GM19328 (cell line): ENCODE measurements at regions not wholly inside any gene's neighbourhood (a gene's known extent, or its start where the extent isn't known, plus 50 kb on each side); places are given as distances from the start of the nearest gene placed in this dataset.
"Not testable (repeated sequence)": the region's sequence is repeated elsewhere in the genome, so short reads cannot be mapped to it uniquely, and the experiment has no call there.

Experiments used
- ATAC-seq: cut with Tn5 transposase; IDR thresholded peaks from one replicate; pipeline ENCODE4 v1.9.1; 2021; ENCODE audit warnings: mild to moderate bottlenecking, moderate library complexity; ENCODE audit not compliant: unreplicated experiment

DNA sequence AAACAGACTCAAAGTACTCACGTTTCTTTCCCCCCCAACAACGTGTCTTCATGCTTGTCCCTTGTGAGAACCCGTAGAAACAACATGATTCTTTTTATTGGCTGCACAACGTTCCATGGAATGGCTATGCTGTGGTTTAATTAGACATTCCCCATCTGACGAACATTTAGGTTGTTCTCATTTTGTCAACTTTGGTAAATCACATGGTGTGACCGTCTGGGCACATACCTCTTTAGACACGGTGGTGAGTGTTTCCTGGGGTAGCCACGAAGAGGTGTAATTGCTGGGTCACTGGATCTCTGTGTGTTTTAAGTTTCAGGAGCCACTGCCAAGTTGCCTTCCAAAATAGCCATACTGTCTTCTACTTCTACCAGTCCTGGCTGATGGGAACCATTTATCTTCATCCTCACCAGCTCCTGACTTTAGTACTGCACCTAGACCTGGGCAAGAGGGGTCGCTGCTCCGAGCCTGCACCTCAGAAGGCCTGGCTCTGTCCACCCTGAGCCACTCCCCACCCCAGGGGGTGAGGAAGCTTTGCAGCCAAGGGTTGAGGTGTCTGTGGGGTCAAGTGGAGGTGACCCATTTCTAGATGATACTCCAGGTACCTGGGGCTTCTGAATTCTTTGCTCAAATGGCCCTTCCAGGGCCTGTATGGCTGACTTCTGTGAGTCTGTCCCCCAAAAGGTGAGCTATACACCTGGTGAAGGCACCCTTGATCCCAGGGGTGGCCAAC lies 84.7 kb downstream of the IRX5 start:
- no peak for ATAC-seq

DNA sequence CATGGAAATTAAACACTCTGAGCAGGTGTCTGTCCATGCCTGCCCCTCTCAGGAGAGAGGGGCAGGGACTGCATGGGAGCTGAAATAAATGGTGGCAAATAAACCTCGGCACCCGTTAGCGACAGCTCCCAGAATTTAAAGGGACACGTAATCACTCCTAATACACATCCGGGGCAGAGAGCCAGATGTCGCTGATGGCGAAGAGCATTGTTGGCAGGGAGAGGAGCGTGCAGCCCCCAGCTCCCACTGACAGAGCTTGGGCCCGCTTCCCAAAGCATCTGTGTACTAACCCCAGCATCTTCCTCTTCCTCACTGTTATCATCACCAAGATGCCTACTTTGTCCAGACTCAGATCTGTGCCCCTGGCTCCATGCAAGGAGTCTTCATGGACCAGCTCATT lies 85.8 kb downstream of the IRX5 start:
- no peak for ATAC-seq

DNA sequence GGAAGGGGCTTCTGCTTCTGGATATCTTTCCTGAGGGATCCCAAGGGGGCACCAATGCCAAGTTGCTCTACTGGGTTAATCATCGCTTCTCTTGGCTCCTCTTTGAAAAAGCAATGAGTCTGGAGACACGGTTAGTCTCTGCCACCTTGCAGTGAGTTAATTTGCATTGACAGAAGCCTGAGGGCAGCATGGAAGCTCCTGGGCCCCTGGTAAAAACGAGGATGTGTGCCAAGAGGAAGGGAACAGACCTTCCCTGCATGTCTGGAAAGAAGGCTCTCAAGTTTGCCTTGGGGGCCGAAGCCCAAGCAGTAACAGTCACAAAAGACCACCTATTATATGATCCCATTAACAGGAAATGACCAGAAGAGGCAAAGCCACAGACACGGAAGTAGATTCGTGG lies 86.7 kb downstream of the IRX5 start:
- ATAC-seq = no peak

DNA sequence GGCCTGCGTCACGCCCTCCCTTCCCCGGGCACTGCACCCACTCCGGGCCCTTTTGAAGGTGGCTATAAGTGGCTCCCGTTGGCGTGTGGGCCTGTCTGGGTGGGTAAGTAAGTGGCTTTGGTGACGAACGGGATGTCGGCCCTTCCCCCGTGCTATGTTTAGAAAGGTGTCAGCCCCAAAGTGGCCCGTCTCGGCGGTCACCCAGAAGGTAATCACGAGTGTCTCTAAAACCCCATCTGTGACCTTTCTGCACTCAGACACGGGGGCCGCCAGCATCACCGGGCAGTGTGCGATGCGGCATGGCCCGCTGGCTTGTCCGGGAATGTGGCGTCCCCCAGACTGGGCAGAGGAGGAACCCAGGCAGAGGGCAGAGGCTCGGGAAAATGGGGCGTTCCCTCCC lies 88.2 kb downstream of the IRX5 start:
- no peak for ATAC-seq

DNA sequence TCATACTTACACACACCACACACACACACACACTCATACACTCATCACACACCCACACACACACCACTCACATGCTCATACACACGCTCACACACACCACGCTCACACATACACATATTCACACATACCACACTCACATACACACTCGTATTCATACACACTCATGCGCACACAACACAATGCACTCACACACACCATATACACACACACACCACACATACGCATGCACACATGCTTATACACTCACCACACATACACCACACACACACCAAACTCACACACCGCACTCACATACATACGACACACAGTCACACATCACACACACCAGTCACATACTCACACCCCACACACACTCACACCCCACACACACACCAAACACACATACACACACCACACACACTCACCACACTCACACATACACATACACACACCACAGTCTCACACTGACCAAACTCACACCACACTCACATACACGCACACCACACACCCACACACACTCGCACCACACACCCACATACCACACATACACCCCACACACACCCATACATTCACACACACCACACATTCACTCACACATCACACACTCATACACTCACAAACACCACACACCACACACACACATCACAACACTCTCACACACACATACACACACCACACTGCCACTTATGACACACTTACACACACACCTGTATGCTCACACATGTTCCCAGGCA lies 88.9 kb downstream of the IRX5 start:
- ATAC-seq = no peak

DNA sequence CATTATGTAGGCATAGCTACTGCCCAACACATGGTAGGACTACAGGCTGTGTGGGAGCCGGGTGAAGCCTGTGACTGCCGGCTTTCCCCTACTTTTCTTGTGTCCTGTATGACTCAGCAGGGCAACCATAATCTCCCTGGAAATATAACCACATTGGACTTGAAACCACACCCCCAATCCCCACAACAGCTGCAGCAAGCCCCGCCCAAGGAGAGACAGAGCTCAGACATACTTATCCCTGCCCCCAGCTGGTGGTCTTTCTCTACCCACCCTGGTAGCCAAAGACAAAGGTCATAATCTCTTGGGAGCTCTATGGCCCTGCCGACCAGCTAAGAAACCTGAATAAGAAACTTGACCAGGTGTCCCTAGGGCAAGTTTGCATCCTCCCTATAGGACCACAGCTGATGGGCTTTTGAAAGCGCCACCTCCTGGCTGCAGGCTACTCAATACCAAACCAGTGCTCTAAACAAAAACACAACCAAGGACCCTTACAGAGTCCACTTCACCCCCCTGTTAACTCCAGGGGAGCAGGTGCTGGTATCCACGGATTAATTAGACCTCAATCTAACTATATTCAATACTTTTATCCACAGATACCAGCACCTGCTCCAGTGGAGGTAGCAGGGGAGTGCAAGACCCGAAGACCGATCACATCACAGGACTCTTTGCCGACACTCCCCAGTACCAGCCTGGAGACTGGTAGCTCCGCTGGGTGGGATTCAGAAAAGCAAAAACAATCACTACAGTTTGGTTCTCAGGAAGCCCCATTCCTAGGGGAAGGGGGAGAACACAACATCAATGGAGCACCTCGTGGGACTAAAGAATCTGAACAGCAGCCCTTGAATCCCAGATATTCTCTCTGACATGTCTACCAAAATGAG lies 91.2 kb downstream of the IRX5 start:
- no peak for ATAC-seq

DNA sequence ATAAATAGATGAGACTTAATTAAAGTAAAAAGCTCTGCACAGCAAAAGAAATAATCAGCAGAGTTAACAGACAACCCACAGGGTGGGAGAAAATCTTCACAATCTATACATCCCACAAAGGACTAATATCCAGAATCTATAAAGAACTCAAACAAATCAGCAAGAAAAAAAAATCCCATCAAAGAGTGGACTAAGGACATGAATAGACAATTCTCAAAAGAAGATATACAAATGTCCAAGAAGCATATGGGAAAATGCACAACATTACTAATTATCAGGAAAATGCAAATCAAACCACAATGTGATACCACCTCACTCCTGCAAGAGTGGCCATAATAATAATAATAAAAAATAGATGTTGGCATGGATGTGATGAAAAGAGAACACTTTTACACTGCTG lies 96.6 kb downstream of the IRX5 start:
- ATAC-seq = not testable (repeated sequence)

DNA sequence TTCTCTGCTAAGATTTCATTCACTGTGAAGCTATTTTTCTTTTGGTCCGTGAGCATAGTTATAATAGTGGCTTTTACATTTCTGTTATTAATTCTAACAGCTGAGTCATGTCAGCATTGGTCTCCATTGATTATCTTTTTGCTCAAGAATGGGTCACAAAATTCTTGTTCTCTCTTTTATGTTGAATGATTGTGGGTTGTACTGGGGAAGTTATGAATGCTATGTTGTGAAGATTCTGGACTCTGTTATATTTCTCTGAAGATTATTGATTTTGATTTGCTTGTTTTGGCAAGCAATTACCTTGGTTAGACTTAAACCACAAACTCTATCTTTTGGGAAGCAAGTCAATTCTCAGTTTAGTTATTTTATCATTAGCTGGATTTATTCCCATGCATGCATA lies 98.8 kb downstream of the IRX5 start:
- ATAC-seq = no peak

DNA sequence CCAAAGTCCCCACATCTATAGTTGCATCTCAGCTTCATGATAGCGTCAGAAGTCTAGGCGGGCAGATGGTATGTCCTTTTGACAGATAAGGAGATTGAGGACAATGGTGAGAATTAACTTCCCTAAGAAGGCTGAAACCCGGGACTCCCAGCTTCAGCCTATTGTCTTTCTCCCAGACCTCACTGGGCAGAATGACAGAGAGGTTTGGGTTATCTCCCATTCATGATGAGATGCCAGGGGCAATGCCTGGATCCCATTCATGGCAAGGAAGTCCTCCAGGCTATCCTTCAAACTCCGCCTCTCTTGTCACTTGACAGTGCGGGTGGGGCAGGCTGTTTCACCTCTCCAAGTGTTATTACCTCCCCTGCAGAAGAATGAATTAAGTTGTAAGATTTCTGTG lies 100.3 kb downstream of the IRX5 start:
- no peak for ATAC-seq

DNA sequence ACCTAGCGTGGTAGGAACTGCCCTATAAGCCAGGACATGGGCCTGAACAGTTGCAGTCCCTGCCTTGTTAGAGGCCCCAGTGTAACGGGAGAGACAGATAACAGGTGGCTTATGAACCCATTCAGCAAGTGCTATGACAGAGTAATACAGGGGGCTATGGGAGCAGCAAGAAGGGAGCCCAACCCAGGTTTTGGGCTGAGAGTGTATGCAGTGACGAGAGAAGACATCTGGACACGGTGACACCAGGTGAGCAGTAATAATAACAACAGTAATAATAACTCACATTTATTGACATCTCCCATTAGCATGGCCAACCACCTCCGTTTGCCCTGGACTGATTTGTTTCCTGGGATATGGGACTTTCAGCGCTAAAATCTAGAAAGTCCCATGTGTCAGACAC lies 100.8 kb downstream of the IRX5 start:
- ATAC-seq = no peak

DNA sequence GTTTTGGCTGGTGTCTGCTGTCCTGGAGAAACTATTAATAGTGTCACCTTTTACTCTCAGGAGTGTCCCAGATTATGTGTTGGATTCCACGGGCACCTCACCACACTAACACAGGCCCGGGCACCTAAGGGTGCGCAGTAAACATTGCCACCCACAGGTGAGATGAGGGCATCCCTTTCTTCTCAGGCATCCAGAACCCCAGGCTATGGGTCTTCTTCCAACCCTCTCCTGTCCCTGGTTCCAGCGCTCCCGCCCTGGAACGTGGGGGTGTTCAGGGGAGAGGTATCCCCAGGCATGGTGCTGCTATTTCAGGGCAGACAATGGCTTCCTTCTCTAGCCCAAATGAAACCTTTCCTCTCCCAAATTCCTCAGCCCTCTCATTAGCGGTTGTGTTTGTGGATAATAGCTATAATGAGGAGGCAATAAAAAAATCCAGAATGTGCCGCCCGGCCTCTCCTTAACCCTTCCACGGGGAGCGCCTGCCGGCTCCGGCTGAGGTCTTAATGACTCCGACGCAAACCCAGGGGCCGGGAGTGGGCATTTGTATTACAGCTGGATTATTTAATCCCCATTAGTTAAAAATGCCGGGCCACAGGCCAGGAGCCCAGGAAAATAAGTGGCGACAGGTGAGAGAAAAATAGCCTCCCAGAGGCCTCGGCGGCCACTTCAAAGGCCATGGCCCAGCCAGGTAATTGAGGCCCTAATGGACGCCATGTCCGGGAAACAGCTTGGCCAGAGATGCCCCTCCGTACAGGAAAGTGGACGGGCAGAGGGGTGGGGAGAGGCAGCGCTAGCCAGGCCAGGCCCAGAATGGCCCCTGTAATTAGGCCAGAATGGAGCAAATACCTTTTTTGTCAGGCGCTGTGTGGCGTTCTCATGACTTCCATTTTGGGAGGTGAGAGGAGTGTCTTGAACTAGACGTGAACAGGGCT lies 102.8 kb downstream of the IRX5 start:
- no peak for ATAC-seq

DNA sequence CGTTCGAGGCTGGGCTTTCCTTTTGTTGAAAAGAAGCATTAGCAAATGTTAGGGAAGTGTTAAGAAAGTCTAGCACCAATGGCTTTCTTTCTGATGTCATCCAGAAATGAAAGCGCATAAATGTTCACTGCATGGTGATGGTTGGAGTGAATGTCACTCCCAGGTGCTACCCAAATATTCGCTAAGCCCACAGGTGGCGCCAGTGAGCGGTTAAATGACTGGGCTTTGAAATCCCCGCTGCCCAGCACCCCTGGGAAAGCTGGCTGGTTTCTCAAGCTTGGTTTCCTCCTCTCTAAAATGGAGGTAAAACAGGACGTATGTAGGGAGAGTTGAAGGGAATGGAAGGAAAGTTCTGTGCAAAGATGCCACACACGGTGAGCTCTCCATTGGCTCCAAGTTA lies 104.4 kb downstream of the IRX5 start:
- no peak for ATAC-seq

DNA sequence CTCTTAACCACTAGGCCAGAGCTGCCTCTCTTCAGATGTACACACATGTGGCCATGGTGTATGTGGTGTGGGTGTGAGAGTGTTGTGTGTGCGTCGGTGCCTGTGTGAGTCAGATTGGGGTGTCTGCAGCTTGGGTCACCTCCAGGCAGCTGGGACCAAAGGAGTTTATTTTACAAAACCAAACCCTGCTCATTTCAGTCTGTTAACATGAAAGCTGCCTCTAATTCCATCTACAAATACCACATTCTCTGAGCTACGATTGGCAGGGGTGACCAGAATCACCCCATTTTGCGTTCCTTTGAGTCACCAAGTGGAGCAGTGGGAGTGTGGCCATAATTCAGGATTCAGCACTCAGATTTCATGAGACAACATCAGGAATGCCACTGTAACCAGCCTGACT lies 105.3 kb downstream of the IRX5 start:
- no peak for ATAC-seq

DNA sequence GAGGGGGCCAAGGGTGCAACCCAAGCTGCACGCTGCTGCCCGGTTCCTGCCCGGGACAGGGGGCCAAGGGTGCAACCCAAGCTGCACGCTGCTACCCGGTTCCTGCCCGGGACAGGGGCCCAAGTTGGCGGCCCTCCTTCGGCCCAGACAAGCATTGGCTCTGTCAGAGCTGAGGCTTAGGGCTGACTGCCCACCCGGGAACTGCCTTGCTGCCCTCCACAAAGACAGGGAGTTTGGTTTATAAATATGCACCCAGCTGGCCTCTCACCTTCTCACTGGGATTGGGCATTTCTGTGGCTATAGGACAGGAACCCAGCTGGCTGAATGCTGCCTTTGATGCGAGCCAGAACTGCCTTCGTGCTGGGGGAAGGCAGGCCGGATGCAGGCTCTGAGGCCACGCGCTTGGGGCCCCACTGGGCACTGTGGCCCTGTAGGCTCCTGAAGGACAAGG lies 105.7 kb downstream of the IRX5 start:
- no peak for ATAC-seq

DNA sequence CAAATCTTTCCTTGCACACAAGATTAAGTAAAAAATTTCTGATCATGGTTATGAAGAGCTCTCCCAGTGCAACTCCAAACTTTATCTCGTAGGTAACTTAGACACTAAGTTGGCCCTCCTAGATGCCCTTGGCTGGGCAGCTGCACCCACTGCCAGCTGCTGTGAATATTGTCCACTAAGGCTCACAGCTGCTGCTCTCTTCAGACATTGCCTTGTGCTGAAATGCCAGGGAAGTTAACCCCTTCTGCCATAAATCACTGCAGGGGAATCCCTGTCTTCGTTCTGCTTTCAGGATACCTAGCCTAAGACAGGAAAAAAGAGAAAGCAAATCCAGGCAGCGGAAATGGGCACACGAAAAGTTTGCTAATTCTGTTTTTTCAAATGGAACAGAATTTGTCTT lies 106.4 kb downstream of the IRX5 start:
- ATAC-seq = no peak

DNA sequence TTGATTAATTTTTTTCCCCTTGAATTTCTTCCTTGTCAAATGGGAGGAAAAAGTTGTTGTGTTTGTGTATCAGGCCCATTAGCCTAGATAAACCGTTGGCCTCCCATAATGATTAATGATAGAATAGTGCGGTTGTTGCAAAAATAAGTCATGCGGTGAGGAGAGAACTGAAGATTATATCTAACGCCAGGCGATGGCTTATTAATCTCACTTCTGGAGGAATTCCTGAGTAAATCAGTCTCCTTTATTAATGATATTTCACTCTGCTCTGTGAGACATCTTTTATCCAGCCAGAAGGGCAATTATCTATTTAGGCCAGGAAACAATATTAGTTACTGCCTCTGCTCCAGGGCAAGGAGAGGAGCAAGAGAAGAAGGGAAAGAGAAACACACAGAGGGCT lies 107.3 kb downstream of the IRX5 start:
- ATAC-seq = no peak

DNA sequence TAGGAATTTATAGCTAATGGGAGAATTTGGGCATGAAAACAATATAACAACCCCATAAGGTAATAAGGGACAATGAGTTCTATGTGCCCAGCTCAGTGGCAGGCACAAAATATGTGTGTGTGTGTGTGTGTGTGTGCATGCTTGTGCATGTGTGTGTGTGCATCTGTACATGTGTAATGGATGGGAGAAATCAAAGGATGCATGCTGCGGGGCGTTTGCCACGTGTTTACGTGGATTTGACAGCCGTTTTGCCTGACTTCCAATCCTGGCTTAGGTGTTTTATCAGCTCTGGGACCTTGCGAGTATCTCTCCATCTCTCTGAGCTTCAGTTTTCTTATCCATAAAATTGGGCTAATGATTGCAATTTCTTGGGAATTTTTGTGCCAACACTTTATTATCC lies 108.4 kb downstream of the IRX5 start:
- no peak for ATAC-seq

DNA sequence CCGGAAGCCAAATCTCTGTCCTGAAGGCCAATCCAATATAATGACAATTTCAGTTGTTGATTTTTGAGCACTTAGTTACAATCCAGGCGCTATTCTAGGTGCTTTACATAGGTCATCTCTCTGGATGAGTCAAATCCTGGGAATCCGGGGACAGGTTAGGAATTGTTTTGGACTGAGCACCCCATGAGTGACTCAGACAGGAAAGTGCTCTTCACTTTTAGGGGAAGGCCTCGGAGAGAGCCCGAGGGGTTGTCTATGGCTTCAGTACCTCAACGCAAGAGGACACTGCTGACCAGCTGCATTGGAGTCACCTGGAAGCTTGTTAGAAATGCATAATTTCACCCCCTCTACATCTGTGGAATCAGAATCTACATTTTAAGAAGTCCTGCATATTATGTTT lies 108.8 kb downstream of the IRX5 start:
- no peak for ATAC-seq

DNA sequence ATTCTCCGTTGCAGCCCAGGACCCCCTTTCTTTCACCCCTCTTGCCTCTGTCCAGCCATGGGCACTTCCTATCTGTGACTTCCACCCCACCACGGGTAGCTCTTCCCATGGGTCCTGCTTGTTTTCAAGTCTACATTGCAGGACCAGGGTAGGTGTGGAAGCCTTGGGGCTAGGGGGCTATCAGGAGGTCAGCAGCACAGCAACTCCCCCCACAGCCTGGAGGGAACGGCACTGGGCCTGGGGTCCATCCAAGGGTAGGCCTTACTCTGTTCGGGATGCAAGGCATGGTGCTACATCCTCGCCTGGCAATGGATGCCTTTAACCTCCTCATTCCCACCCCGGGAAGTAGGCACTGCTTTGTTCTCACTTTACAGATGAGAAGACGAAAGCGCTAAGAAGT lies 109.3 kb downstream of the IRX5 start:
- no peak for ATAC-seq

DNA sequence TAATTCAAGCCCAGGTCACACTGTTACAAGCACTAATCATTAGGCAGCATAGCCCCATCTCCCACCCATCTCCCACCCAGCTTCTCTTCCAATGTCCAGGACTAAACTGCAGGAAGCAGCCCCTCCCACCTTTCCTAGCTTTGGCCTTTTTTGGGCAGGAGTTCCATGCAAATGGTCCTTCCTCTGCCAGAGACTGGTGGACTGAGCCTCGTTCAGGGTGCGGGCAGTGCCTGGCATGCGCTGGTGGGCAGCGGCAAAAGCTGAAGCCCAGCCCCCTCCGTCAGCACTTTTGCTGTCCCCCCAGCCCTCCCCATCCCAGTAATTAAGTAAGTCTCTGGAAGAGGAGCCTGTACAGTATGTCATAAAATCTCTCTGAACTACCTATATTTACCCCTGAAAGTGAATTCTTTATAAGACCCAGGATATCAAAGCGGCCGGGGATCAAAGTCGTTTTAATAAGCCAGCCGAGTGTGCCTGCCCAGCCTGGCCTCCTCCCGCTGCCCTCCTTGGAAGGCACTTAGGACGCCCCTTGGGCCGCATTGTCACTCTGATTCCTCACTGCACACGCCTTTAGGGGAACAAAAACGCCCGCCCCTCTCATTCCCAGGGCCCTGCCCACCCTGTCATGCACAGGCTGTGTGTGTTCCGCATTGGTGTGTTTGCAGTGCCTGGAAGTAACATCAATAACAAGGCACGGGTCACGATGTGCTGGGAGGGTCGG lies 109.9 kb downstream of the IRX5 start:
- no peak for ATAC-seq
